GM12872 (cell line): ENCODE measurements at regions not wholly inside any gene's neighbourhood (a gene's known extent, or its start where the extent isn't known, plus 50 kb on each side); places are given as distances from the start of the nearest gene placed in this dataset.

Experiments
- TF ChIP-seq, protein P1 (sequence below): IDR thresholded peaks from 3 replicates; pipeline ENCODE4 v1.5.1; 2011; ENCODE audit warnings: low read depth, mild to moderate bottlenecking, low read length, moderate library complexity; ENCODE audit not compliant: insufficient read depth

DNA sequence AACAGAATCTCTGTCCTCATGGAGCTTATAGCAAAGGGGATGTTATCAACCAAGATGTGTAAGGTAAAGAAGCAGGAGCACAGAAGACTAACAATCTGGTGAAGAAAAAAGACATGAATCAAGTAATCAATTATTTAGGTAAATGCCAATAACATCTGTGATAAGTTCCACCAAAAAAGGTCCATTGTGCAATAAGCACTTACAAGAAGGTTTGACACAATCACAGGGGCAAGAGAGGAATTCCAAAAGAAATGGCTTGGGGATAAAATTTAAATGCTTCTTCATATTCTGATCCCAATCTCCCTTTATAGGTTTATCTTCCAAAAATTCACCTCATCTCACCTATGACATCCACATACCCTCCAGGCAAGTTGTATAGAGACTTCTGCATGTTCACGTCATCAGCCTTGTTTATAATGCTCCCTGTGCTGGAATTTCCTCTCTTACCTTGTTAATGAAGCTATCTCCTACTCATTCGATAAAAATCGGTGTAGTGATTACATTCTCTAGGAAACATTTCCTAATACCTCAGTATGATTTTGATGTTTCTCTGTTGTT, 53.6 kb upstream of the DPT start:
- TF ChIP-seq, protein P1, sequence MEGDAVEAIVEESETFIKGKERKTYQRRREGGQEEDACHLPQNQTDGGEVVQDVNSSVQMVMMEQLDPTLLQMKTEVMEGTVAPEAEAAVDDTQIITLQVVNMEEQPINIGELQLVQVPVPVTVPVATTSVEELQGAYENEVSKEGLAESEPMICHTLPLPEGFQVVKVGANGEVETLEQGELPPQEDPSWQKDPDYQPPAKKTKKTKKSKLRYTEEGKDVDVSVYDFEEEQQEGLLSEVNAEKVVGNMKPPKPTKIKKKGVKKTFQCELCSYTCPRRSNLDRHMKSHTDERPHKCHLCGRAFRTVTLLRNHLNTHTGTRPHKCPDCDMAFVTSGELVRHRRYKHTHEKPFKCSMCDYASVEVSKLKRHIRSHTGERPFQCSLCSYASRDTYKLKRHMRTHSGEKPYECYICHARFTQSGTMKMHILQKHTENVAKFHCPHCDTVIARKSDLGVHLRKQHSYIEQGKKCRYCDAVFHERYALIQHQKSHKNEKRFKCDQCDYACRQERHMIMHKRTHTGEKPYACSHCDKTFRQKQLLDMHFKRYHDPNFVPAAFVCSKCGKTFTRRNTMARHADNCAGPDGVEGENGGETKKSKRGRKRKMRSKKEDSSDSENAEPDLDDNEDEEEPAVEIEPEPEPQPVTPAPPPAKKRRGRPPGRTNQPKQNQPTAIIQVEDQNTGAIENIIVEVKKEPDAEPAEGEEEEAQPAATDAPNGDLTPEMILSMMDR, result no peak

DNA sequence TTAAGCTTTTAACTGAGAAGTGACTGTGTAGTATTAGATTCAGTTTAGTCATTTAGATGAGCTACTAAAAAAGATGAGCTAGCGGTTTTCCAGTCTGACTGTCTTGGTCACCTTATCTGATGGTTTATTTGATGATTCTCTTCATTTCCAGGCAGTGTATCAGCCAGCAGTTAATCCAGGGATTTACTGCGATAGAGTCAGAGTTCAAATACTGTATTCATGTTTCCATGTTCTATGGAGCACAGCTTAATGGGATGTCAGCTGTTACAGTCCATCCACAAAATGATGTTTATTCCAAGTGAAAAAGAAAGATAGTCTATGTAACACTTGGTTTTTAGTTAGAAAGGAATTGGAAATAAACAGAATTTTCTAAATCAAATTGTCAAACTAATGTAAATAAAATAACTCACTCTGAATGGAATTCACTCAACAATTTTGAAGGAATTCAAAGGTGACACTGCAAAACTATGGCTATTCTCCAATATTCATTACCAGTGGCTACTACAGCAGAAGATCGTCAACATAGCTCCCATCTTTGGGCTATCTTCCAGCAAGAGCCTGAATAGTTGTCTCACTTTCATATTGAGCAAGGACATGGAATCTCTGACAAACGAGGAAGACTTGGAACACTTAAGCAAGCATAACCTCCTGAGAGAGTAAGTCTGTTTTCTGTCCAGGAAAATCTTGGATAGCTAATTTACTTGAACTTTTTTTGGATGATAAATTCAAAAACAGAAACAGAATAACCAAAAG, 54.6 kb upstream of the DPT start:
- TF ChIP-seq, protein P1, result no peak

DNA sequence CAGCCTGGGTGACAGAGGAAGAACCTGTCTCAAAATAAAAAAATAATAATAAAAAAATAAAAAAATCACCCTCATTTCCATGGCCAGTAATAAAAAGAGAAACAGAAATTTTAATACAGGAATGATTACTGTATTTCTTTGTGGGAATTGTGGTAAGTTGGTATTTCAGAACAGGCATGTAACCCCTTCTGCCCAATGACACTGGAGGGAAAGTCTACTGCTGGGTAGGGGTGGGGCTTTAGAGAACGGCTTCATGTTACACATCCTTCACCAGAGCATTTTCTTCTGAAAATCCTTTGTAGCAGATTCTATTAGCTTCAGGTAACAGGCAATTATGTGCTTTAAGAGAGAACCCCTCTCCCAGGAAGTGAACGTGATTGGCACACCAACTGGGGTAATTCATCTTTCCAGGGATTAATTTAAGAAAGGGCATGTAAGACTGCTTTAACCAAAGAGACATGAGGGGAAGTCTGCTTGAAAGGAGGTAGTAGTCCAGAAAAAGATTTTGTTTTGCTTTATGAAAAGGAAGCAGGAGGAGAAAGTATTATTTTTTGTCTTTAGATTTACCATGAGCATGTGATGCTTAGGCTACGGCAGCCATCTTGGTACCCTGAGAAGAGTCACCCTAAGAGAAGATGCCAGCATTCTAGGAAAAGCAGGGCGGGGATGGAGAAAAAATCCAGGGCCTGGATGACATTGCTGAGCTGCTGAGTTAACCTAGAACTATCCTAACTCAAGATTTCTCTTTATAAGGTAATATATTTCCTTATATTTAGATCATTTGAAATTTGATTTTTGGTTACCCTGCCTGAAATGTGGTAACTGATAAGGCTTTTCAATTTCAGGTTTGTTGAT, 57.7 kb upstream of the DPT start:
- TF ChIP-seq, protein P1, result no peak

DNA sequence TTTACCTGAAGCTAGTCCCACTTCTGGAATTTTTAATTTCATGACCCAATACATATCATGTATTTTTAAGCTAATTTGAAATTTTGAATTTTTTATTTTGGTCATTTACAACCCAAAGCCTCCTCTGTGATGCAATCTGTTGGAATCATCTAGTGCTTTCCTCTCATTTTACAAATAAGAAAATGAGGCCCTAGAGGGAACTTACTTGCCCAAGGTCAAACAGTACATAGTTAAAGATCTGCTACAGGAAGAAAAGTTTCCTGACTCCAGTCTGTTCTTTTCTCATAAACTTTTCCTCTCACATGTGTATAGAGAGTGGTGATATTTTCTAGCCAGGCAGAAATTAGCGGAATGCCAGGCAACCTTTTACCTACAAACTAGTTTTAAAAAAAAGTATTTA, 59.3 kb upstream of the DPT start:
- TF ChIP-seq, protein P1, result no peak

DNA sequence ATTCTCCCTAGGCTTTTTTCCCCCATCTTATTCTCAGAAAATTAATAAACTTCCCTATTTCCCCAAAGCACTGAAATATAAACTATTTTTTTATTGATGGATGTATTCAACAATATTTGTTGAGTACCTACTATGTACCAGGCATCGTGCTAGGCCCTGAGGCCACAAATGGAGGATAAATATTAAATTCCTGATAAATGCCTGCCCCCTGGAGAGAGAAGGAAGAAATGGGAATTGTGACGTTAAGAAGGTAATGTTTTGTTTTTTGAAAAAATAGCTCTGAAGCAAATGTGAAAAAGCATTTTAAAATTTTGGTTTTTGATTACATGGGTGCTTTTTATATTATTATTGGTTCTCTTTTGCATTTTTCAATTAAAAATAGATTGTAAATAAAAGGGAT, 60.5 kb upstream of the DPT start:
- TF ChIP-seq, protein P1, result no peak

DNA sequence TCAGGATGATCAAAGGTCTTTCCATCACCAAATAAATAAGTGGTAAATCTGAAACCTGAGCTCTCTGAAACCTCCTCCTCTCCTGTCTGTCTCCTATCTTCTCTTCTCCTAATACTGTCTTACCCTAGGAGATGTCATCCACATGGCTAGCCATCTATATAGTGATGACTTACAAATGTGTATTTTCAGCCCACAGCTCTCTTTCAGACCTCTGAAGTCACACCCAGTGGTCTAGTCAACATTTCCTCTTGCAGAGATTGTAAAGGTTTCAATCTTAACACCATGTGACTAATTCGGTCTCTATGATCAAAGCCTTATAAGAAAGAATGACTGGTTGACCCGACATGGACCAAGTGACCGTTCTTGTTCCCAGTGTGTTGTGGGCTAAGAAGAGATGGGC, 63.1 kb upstream of the DPT start:
- TF ChIP-seq, protein P1, result no peak

DNA sequence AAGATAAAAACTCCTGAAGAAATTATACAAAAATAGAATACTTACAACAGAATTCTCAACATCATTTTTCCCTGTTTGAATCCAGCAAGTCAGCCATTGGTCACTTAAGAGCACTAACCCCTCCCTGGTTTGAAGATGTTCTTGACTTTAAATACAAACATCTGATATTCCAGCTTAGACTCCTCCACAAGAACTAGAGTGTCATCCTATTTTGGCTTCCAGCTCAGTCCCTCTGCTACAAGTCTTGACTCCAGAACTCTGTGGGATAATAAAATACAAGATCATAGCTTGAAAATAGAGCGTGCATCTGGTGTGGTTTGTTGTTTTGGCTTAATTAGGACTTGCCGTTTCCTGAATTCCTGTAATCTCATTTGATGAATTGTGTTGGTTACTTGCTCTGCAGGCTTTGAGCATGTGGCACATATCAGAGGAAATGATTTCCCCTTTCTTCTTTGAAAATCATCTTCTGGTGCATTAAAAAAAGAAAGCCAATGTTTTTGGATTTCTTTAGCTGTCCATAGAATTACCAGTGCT, 63.7 kb upstream of the DPT start:
- TF ChIP-seq, protein P1, result no peak
